Superior temporal gyrus (tissue), 1 donor: ENCODE measurements at regions not wholly inside any gene's neighbourhood (a gene's known extent, or its start where the extent isn't known, plus 50 kb on each side); places are given as distances from the start of the nearest gene placed in this dataset.
"Not testable (repeated sequence)": the region's sequence is repeated elsewhere in the genome, so short reads cannot be mapped to it uniquely, and the experiment has no call there.

Experiments
- DNase-seq: peaks from one replicate; pipeline ENCODE4 v3.0.0-alpha.2; 2016; ENCODE audit errors: extremely low spot score

DNA sequence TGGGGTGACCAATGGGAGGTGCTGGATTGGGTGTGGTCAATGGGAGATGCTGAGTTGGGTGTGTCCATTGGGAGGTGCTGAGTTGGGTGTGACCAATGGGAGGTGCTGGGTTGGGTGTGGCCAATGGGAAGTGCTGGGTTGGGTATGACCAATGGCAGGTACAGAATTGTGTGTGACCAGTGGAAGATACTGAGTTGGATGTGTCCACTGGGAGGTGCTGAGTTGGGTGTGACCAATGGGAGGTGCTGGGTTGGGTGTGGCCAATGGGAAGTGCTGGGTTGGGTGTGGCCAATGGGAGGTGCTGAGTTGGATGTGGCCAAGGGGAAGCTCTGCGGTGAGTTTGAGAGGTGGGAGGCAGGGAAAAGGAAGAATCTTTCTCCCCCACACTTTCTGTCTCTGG lies 250.0 kb upstream of the PROK2 start:
- DNase-seq, result no peak

DNA sequence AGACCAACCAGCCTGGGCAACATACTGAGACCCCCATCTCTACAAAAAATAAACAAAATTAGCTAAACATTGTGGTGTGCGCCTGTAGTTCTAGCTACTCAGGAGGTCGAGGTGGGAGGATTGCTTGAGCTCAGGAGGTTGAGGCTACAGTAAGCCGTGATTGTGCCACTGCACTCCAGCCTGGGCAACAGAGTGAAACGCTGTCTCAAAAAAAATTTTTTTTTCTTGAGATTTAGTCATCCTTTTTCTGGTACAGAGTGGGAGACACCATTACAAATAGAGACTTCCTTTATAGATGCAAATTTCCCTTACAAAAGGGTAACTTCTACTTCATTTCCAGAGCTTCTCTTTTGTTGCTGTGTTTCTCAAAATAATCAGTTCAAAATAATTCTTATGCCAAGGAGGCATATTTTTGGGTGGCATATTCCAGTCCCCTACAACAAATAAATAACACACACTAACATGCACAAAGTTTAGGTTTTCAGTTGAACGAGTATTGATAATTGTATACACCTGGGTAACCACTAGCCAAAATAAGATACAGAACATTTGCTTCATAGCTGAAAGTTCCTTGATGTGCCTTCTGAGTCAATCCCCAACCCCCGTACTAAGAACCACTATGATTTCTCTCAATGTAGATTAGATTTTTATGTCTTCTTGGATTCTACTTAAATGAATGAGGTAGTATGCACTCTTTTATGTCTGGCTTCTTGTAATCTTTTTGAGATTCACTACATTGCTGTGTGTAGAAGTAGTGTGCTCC lies 248.9 kb upstream of the PROK2 start:
- DNase-seq, result no peak

DNA sequence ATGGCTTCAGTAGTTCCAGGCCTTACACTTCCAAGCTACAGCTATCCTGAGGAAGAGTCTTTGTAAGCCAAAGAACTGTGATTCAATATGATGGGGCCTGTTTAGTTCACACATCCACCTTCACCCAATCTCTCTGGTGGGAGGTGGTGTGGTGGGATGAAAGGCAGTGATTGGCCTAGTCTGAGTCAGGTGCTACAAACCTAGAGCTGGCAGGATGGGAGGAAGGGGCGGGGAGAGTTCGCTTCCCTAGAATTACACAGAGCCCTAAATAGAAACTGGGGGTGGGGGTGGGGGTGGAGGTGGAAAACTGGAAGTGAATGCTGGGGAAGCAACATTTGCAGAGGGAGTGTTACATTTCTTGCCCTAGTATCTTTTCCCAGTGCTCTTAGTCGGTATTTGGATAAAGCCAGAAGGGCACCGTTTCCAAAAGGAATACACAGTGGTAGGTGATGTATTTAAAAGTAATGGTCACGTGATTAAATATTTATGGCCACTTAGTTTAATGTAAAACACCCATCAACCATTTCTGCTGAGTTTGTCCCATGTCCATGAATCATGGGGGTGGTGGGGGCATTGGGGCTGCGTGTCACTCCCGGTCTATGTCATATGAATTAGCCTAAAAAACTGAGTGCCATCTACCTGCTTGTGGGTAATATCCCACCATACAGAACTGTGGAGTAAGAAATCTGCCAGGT lies 247.6 kb upstream of the PROK2 start:
- DNase-seq, result peak; percentile 37

DNA sequence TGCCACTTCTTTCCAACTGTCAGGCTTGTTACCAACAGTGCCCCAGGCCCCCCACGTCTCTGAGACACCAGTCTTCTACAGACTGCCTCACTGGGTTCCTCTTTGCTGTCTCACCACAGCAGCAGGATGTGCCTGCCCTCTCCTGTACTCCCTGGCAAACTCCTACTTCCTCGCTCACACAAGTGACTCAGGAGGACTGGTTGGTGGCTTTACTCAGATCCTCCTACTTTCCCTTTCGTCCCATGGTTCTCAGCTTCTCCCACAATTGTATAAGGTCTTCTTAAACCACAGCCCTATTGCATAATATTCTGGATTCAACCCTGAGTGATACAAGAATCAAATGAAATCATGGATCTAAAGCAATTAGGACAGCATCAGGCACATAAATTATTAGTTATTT lies 246.6 kb upstream of the PROK2 start:
- peak; percentile 32 for DNase-seq

DNA sequence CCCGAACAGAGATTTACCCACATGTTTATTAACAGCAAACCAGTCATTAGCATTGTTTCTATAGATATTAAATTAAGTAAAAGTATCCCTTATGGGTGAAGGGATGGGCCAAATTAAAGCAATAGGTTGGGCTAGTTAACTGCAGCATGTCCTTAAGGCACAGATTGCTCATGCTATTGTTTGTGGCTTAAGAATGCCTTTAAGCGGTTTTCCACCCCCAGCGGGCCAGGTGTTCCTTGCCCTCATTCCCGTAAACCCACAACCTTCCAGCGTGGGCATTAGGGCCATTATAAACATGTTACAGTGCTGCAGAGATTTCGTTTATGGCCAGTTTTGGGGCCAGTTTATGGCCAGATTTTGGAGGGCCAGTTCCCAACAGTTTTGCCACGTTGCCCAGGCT lies 245.3 kb upstream of the PROK2 start:
- DNase-seq, result not testable (repeated sequence)

DNA sequence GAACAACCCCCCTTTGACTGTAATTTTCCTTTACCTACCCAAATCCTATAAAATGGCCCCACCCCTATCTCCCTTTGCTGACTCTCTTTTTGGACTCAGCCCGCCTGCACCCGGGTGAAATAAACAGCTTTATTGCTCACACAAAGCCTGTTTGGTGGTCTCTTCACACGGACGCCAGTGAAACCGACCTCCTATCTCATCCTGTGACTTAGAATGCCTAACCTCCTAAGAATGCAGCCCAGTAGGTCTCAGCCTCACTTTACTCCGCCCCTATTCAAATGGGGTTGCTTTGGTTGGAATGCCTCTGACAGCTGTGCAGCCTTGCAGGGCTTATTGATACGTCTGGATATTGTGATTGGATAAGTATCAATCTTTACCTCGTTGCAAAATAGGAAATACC lies 243.8 kb upstream of the PROK2 start:
- not testable (repeated sequence) for DNase-seq

DNA sequence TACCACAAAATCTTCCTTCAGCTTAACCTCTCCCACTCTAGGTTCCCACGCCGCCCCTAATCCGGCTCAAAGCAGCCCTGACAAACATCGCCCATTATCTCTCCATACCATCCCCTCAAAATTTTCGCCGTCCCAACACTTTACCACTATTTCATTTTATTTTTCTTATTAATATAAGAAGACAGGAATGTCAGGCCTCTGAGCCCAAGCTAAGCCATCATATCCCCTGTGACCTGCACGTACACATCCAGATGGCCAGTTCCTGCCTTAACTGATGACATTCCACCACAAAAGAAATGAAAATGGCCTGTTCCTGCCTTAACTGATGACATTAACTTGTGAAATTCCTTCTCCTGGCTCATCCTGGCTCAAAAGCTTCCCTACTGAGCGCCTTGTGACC lies 243.4 kb upstream of the PROK2 start:
- DNase-seq, result not testable (repeated sequence)

DNA sequence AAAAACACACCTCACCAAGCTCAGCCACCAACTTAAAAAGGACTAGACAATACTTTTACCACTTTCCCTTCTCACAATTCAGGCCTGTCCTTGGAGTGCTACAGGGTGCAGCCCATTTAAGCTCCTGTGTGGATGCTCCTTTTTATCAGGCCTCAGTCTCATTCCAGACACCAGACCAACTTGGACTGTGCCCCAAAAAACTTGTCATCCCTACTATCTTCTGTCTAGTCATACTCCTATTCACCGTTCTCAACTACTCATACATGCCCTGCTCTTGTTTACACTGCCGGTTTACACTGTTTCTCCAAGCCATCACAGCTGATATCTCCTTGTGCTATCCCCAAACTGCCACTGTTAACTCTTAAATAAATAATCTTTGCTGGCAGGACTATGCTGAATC lies 242.8 kb upstream of the PROK2 start:
- not testable (repeated sequence) for DNase-seq

DNA sequence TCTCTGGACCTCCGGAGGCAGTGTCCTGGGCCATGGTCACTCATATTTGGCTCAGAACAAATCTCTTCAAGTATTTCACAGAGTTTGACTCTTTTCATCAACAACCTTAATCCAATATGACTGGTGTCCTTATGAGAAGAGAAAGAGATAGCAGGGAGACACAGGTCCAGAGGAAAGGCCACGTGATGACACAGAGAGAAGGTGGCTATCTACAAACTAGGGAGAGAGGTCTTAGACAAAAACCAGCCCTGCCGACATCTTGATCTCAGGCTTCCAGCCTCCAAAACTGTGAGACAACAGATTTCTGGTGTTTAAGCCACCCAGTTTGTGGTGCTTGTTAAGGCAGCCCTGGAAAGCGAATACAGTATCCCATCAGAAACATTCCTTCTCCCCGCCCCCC lies 237.1 kb upstream of the PROK2 start:
- DNase-seq, result no peak

DNA sequence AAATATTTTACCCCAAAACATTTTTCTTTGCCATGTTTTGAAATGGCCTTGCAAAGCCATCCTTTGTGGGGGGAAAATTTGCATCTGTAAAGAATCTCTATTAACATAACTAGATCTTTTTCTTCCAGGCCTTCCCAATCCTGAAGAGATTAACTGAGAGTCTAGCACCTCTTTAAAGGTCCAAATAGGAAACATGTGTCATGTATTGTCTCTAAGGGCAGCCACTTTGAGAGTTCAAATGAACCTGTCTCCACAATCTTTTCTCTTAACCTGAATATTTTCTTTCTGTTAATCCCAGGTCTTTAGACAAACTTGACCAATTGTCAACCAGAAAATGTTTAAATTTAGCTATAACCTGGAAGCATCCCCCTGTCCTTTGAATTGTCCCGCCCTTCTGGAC lies 236.6 kb upstream of the PROK2 start:
- no peak for DNase-seq

DNA sequence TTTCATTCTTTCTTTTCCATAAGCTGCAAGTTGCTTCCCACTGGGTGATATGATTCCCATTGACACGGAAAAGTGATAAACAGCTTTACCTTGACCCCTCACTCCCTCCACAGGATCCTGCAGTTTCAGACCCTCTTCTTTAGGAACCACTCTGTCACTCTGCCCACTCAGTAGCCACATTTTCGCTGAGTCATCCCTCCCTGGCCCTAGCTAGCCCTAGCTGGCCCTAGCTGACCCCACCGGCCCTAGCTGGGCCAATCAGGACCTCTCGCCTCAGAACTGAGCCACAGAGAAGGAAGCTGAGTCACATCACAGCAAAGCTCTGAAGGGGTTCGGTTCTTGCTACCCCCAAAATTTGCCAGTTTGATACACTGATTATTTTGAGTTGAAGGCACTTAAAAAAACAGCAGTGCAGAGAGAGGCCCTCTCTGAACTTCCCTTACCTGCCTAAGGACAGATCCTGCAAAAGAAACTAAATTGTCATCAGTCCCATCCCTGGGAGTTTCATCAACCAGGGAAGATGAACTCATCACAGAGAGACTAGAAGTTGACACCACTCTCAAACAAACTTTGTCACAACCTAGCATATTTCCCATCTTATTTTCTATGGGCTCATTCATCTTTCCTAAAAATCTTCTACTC lies 233.5 kb upstream of the PROK2 start:
- no peak for DNase-seq

DNA sequence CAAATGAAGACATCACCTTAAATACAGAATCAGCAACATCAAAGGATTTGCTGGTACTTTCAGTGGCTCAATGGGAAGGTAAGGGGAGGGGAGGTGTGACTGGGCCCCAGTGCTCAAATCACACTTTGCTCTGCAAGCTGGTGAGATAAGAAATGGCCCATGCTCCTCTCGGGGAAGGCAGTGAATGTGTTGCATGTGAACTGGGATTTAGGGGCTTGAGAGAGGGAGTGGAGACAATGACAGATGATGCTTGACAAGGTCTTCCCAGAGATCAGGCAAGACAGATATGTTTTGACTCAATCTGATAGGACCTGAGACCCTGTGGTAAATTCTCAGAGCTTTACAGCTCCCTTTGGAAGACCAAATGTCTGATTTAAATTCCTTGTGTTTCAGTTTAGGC lies 233.0 kb upstream of the PROK2 start:
- DNase-seq, result no peak

DNA sequence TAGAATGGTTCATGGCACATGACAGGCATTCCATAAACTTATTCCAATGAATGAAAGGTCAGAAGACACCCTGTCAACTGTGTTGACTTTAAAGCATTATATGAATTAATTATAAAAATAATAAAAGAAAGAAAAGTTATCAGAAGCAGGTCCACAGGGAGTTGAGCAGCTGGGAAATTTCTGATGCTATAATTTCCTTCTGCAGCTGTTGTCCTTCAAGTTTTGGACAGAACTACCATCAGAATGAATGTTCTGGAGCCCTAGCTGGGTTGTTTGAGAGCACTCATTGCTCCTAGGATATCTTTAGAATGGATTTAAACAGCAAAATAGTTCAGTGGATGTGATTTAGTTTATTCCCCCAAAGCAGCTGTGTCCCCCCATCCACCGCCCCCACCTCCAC lies 232.4 kb upstream of the PROK2 start:
- DNase-seq, result no peak

DNA sequence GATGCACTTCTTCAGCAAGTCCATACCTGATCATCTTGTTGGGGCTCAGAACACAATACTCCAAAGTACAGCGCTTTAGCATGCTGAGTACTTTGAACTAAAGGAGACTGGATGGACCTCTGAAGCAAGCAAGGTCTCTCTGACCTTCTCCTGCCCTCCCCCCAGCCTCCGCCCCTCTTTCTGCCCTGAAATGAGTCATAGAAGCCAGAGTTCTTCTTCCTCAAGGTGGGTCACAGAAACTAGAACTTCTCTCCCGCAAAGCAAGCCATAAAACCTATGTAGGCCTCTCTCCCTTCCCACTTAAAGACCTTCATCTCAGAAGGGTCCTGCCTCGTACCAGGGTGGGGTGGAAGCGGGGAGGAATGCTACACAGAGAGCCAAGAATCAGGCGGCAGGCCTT lies 230.5 kb upstream of the PROK2 start:
- DNase-seq, result no peak

DNA sequence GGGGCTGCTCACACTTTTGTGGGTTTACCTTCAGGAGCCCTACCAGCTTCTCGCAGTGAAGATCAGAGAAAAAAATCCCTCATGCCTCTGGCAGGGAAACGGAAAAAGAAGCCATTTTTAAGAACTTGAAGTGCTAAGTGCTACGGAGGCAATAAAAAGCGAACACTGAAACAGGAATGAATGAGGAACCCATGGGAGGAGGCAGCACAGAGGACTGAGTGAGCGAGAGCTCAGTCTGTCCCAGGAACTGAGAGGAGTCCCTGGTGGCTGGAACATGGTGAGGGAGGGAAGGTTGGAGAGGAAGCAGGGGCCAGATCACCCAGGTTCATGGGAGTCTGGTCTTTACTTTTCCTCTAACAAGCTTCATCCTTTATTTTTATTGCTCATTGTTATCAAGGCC lies 228.1 kb upstream of the PROK2 start:
- DNase-seq, result peak; percentile 35

DNA sequence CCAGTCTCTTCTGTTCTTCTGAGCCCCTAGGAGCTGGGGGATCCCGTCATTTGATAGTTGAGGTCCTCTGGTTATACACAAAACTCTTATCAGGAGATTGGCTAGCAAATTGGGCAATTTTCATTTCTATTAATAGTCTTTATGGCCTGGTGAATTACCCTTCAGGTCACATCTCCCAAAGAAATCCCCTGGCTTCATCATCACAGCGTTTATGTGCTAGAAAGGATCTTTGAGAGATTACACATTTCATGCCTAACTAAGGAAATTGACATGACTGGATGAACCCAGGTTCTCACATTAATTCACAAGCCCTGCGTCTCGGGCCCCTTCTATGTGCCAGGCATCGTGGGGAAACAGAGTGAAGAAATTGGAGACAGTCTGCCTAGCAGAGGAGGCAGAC lies 227.4 kb upstream of the PROK2 start:
- DNase-seq, result no peak

DNA sequence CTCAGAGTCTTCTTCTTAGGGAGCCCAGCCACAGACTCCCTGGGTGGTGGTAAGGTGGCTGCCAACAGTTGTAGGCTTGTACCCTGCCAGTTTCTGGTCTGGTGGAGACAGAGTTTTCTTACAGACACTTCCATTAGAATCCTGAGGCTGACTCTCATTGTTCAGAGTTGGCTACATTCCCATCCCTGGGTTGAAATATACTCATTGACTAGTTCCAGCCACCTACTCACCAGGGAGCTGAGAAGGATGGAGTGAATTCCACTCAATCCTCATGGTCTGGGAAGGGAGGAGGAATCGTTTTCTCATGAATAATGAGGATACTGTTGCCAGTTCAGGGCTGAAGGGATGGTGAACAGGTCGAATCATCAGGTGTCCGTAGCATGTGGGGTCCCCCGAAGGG lies 226.5 kb upstream of the PROK2 start:
- DNase-seq, result peak; percentile 47

DNA sequence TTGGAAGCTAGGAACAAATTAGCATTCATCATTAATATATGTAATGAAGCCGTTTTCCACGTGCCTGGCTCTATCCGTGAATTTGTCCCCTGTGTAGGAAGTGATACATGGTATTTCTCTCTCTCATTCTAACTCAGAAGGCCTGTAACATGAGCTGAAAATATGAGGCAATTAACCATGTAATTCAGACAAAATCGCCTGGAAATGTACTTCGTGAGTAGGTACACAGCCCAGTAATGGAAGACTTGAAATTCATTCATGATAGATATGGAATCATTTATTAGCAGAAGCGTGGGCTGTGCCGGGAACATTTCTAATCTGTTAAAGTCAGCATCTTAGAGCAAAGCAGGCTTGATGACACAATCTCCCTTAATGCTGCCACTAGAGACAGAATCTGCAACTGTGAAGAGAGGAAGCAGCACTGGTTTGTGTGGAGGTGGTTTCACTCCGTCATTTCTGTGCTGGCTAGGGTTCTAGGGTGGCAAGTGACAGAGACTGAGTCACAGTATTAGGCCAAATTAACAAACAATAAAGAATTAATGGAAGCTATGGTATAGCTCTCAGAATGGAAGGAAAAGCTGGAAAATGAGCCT lies 225.0 kb upstream of the PROK2 start:
- no peak for DNase-seq

DNA sequence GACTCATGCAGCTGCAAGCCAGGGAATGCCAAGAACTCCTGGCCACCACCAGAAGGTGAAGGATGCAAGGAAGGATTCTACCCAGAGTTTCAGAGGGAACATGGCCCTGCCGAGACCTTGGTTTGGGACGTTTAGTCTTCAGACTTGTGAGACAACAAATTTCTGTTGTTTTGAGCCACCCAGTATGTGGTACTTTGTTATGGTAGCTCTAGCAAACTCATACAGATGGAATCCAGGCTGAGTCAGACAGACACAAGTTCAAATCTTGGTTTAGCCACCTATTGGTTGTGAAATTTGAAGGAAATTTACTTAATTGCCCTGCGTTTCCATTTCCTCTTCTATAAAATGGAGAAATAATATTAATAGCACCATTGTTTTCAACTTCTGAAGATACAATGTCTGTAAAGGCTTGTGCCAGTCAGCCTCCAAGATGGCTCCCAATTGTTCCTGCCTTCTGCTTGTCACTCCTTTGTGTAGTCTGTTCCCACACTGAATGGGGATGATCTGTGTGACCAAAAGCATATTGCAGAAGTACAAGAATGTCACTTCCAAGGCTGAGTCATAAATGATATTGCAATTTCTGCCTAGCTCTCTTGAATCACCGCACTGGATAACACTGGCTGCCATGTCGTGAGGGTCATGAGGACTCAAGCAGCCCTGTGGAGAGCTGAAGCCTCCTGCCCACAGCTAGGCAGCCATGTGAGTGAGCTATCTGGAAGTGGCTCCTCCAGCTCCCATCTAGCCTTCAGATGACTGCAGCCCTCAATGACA lies 223.5 kb upstream of the PROK2 start:
- DNase-seq, result no peak

DNA sequence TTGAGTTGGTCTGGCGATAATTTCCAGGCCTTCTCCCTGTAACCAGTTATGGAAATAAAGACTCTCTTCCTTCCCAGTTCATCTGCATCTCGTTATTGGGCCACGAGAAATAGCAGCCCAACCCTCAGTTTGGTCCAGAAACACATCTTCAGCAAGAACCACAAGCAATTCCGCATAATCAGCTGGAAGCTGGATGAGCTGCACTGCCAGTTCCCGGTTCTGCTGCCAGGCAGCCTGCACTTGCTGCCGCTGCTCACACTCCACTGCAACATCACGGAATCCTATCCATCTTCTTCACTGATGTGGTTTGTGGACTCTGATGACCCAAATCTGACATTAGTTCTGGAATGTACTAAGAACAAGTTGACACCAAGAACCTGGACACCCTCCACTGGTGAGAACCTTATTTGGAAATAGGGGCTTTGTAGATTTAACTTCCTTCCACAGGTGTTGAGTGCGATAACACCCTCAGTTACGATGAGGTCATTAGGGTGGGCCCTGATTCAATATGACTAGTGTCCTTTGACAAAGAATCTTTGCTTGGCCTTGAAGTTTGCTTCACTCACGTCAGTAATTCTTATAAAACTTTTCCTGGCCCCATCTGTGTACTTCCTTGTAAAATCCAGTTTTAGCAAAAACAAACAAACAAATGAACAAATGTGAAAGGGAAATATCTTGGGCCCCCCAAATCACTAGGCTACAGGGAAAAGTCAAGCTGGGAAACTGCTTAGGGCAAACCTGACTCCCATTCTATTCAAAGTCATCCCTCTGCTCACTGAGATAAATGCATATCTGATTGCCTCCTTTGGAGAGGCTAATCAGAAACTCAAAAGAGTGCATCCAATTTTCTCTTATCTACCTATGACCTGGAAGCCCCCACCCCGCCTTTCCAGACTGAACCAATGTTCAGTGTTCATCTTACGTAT lies 221.9 kb upstream of the PROK2 start:
- DNase-seq, result no peak
